NCI-H82 treated with DMSO at 0.1 percent for 48 hours (cell line): ENCODE measurements at regions not wholly inside any gene's neighbourhood (a gene's known extent, or its start where the extent isn't known, plus 50 kb on each side); places are given as distances from the start of the nearest gene placed in this dataset.

Experiments used
- DNase-seq: peaks from one replicate; lab custom pipeline; 2025; ENCODE audit not compliant: unreplicated experiment; lab: John Stamatoyannopoulos, UW

DNA sequence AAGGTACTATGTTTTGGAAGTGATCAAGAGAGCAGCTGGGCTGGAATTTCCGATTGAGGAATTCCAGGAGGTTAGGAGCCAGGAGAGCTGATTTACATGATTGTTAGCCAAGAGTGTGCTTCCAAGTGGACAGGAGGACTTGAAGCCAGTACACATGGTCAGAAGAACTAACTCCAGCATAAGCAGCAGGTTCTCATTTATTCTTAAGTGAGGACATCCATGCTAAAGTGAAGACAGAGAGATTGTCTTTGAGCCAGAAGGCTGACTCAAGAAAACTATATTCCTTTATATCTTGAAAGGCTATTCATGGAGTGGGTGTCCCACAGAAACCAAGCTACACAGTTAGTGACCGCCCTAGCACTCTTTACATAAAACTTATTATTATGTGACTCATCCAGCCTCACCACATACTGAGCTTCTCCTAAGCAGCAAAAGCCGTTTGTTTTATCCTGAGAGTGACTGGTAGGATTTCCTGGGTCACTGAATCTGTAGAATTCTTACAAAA is 56.7 kb upstream of the SEMA3A start:
- DNase-seq: no peak

- DNase-seq: no peak
Observed at GRCh38 chr7:84250452-84250851, 55.9 kb upstream of the SEMA3A start.

- DNase-seq: no peak
Observed at GRCh38 chr7:84249656-84250055, 55.1 kb upstream of the SEMA3A start.

GRCh38 chr7:84248843-84249242 is 54.3 kb upstream of the SEMA3A start:
- DNase-seq: no peak

DNA sequence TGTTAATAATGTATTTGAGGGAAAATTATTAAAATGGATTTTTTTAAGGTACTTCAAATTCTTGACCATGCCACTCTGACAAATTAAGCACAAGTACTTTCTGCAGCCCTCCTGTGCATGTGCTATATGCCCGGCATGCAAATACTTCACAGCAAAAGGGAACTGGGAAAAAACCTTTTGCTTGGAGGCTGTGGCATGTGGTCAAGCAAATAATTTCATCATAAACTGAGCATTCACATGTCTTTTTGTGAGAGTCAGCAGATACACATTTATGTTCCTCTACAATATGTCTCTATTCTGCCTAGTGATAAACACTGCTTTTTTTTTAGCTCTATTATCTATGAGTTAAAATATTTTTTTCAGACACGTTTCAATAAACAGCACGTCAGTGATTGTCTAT is 53.7 kb upstream of the SEMA3A start:
- DNase-seq: no peak

DNA sequence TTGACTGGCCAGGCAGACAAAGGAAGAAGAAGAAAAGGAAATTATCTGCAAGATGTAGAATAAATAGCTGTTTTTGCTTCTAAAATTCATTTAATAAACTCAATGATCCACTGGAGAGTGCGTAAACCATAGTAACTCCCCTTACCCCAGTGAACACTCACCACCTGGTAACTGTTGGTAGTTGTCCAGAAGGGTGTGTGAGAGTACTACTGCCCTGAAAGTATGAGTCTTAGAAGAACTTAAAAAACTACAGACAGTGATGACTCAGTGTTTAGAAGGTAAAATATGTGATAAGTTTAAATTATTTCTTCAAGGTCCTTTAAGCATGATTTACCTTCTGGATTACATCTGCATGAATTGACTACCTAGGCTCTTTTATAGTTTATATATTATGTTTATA is 53.0 kb upstream of the SEMA3A start:
- DNase-seq: no peak

DNA sequence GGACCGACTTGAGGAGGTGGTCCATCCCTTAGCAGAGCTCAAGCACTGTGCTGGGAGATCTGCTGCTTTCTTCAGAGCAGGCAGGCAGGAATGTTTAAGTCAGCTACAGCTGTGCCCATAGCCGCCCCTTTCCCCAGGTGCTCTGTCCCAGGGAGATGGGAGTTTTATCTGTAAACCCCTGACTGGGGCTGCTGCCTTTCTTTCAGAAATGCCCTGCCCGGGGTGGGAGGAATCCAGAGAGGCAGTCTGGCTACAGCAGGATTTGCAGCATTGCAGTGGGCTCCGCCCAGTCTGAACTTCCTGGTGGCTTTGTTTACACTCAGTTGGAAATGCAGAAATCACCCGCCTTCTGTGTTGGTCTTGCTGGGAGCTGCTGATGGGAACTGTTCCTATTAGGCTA is 51.2 kb upstream of the SEMA3A start:
- DNase-seq: no peak
